OCI-LY7 (cell line): ENCODE measurements at regions not wholly inside any gene's neighbourhood (a gene's known extent, or its start where the extent isn't known, plus 50 kb on each side); places are given as distances from the start of the nearest gene placed in this dataset.

Experiments
- EZH2phosphoT487 ChIP-seq: fragments of 200-600 bp; sonication (generic); IDR thresholded peaks from 2 replicates; pipeline ENCODE4 v1.6.1; 2018; ENCODE audit warnings: low read depth, borderline replicate concordance, mild to moderate bottlenecking, mixed run types, antibody characterized with exemption, low read length, moderate library complexity, mixed read lengths
- TF ChIP-seq, protein P1 (sequence below): fragments of 200-600 bp; sonication (generic); conservative IDR thresholded peaks from 2 replicates; pipeline ENCODE4 v1.5.1; 2014; ENCODE audit warnings: mild to moderate bottlenecking, antibody characterized with exemption, low read length, moderate library complexity, mixed read lengths

DNA sequence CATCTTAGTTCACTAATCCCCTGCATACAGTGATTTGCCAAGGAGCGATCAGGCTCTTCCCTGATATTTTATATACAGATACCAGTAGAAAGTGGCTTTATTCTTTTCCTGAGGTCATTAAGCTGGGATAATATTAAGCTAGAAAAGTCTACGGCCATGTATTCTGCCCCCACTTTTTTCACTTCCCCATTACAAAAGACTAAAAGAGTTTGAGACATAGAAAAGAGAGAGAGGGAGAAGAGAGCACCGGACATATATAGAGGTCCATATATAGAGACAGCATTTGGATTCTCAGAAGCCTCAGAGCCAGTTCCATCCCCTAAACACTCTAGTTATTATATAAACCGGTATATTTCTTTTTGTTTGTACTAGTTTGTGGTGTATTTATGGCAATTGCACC lies 166.5 kb upstream of the ANKFN1 start:
- TF ChIP-seq, protein P1, sequence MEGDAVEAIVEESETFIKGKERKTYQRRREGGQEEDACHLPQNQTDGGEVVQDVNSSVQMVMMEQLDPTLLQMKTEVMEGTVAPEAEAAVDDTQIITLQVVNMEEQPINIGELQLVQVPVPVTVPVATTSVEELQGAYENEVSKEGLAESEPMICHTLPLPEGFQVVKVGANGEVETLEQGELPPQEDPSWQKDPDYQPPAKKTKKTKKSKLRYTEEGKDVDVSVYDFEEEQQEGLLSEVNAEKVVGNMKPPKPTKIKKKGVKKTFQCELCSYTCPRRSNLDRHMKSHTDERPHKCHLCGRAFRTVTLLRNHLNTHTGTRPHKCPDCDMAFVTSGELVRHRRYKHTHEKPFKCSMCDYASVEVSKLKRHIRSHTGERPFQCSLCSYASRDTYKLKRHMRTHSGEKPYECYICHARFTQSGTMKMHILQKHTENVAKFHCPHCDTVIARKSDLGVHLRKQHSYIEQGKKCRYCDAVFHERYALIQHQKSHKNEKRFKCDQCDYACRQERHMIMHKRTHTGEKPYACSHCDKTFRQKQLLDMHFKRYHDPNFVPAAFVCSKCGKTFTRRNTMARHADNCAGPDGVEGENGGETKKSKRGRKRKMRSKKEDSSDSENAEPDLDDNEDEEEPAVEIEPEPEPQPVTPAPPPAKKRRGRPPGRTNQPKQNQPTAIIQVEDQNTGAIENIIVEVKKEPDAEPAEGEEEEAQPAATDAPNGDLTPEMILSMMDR = no peak
- TF ChIP-seq EZH2phosphoT487 = no peak
